HepG2 (cell line): ENCODE measurements at regions not wholly inside any gene's neighbourhood (a gene's known extent, or its start where the extent isn't known, plus 50 kb on each side); places are given as distances from the start of the nearest gene placed in this dataset.

Experiments
- ATAC-seq: fragments of 200-7000 bp; cut with Tn5 transposase; 3 replicates; pipeline ENCODE4 v1.9.1; 2020; ENCODE audit warnings: mild to moderate bottlenecking, moderate library complexity
- BruUV-seq: library from RNA; stranded (reverse); fragments of 400-500 nt; replicated peaks from 2 replicates; lab custom pipeline; 2021; lab: Mats Ljungman, UMichigan
- CTCF ChIA-PET: fragments of 300-600 bp; formaldehyde crosslinking; extraction: SDS; loops from one replicate; lab custom pipeline; 2021; ENCODE audit warnings: low total read pairs, inconsistent platforms, low intra/inter-chr PET ratio; lab: Yijun Ruan, JAX
- POLR2A ChIA-PET: fragments of 350-600 bp; sonication (Branson Sonifier 250); formaldehyde crosslinking; loops from one replicate; lab custom pipeline; 2020; ENCODE audit warnings: antibody characterized with exemption, inconsistent platforms; lab: Yijun Ruan, JAX
- DNase-seq: peaks from one replicate; pipeline ENCODE4 v3.0.0-alpha.2; 2015; ENCODE audit warnings: low spot score
- FAIRE-seq: peaks from 3 replicates; lab custom pipeline; 2011; peaks lifted over from hg19 to GRCh38; lab: Jason Lieb, UNC
- H2AFZ ChIP-seq: one replicate; pipeline ENCODE4 v1.6.1; 2011; ENCODE audit warnings: low read length, inconsistent platforms
- H3K27ac ChIP-seq: fragments of 300-600 bp; 3 replicates; pipeline ENCODE4 v1.8.0; 2011; ENCODE audit warnings: mixed run types, mild to moderate bottlenecking, mixed read lengths, low read length, inconsistent platforms; ENCODE audit not compliant: insufficient read depth; ENCODE audit errors: extremely low read length
- H3K27me3 ChIP-seq, 2 experiments: fragments of 200-600 bp in 1 of 2; 2 replicates in 1 of 2; 3 replicates in 1 of 2; pipeline versions ENCODE4 v1.6.0 to v1.8.0; 2011; ENCODE audit warnings: low read length in 2 of 2, mild to moderate bottlenecking in 2 of 2, moderate library complexity in 2 of 2, inconsistent platforms in 1 of 2; ENCODE audit not compliant: insufficient read depth in 2 of 2, control insufficient read depth in 1 of 2
- H3K36me3 ChIP-seq, 2 experiments: fragments of 200-600 bp in 1 of 2; replicated peaks in 1 of 2; 2 replicates in 1 of 2; 3 replicates in 1 of 2; pipeline versions ENCODE4 v1.5.1 to v1.8.0; 2011; ENCODE audit warnings: low read length in 2 of 2, inconsistent platforms in 1 of 2; ENCODE audit not compliant: insufficient read depth in 2 of 2, control insufficient read depth in 1 of 2
- H3K4me1 ChIP-seq: 2 replicates; pipeline ENCODE4 v1.5.1; 2012; ENCODE audit warnings: low read length, inconsistent platforms; ENCODE audit not compliant: insufficient read depth
- H3K4me2 ChIP-seq: 2 replicates; pipeline ENCODE4 v1.6.0; 2011; ENCODE audit warnings: low read depth, low read length, inconsistent platforms
- H3K4me3 ChIP-seq, 3 experiments: fragments of 200-600 bp in 1 of 3; sonication (generic), shearing (Covaris generic) in 1 of 3; replicated peaks in 1 of 3; 2 replicates each; pipeline ENCODE4 v1.5.1; 2011 to 2016; ENCODE audit warnings: low read length in 3 of 3, inconsistent platforms in 2 of 3, low read depth in 2 of 3, mild to moderate bottlenecking in 2 of 3, control low read depth in 1 of 3, mixed read lengths in 1 of 3; ENCODE audit not compliant: insufficient read depth in 1 of 3
- H3K79me2 ChIP-seq: one replicate; pipeline ENCODE4 v1.6.1; 2011; ENCODE audit warnings: low read length, inconsistent platforms; ENCODE audit not compliant: insufficient read depth
- H3K9ac ChIP-seq: 2 replicates; pipeline ENCODE4 v1.6.0; 2011; ENCODE audit warnings: mild to moderate bottlenecking, low read depth, low read length, inconsistent platforms; ENCODE audit not compliant: insufficient read depth
- H3K9me3 ChIP-seq: 2 replicates; pipeline ENCODE4 v1.5.1; 2012; ENCODE audit warnings: mild to moderate bottlenecking, low read length
- H4K20me1 ChIP-seq: 2 replicates; pipeline ENCODE4 v1.6.0; 2011; ENCODE audit warnings: inconsistent platforms, mild to moderate bottlenecking, low read length, moderate library complexity; ENCODE audit not compliant: insufficient read depth
- ADNP ChIP-seq: sonication (generic); formaldehyde crosslinking; IDR thresholded peaks from 2 replicates; pipeline ENCODE4 v1.4.0; 2020; ENCODE audit warnings: missing genetic modification reagents
- ATF3 ChIP-seq: sonication (generic); formaldehyde crosslinking; IDR thresholded peaks from 2 replicates; pipeline ENCODE4 v1.4.0; 2020; ENCODE audit warnings: missing genetic modification reagents
- CHCHD3 ChIP-seq: sonication (generic); formaldehyde crosslinking; IDR thresholded peaks from 2 replicates; pipeline ENCODE4 v1.8.0; 2022; ENCODE audit warnings: mild to moderate bottlenecking, missing genetic modification reagents, moderate library complexity
- KAT7 ChIP-seq: IDR thresholded peaks from 2 replicates; pipeline ENCODE4 v1.6.1; 2018; ENCODE audit warnings: borderline replicate concordance, missing compliant biosample characterization
- KIAA2018 ChIP-seq: sonication (generic); formaldehyde crosslinking; IDR thresholded peaks from 2 replicates; pipeline ENCODE4 v1.5.0; 2020; ENCODE audit warnings: mild to moderate bottlenecking, missing genetic modification reagents, borderline replicate concordance
- MEIS1 ChIP-seq: sonication (generic); formaldehyde crosslinking; IDR thresholded peaks from 2 replicates; pipeline ENCODE4 v1.9.0; 2021; ENCODE audit warnings: mild to moderate bottlenecking, missing genetic modification reagents, moderate library complexity, borderline replicate concordance
- NCOA1 ChIP-seq: sonication (generic); formaldehyde crosslinking; IDR thresholded peaks from 2 replicates; pipeline ENCODE4 v1.9.0; 2021; ENCODE audit warnings: missing genetic modification reagents
- NFKBIZ ChIP-seq: IDR thresholded peaks from 2 replicates; pipeline ENCODE4 v1.6.1; 2018; ENCODE audit warnings: missing genetic modification reagents, missing compliant biosample characterization
- ZBTB7B ChIP-seq: sonication (generic); formaldehyde crosslinking; IDR thresholded peaks from 2 replicates; pipeline ENCODE4 v1.4.0; 2020; ENCODE audit warnings: missing genetic modification reagents
- ZKSCAN1 ChIP-seq: fragments of 150-350 bp; IDR thresholded peaks from 2 replicates; pipeline ENCODE4 v1.6.1; 2014; ENCODE audit warnings: low read length
- ZSCAN20 ChIP-seq: sonication (generic); formaldehyde crosslinking; IDR thresholded peaks from 2 replicates; pipeline ENCODE4 v1.4.0; 2020; ENCODE audit warnings: missing genetic modification reagents, mild to moderate bottlenecking, borderline replicate concordance
- ZZZ3 ChIP-seq: sonication (generic); formaldehyde crosslinking; IDR thresholded peaks from 2 replicates; pipeline ENCODE4 v1.4.0; 2020; ENCODE audit warnings: missing genetic modification reagents, mild to moderate bottlenecking, borderline replicate concordance
- WGBS: methylation state at CpG from one replicate; pipeline ENCODE4 v1.1.6; 2017; ENCODE audit warnings: low lambda C conversion rate; 5-methylcytosine and 5-hydroxymethylcytosine counted together
- in situ Hi-C: cut with HindIII; loops from 2 replicates; pipeline ENCODE4 v1.10.0; 2017; ENCODE audit warnings: low pct_unique_long_range_greater_than_20kb; ENCODE audit not compliant: extremely low pct_ligation_motif_present
- intact Hi-C: fragments of 100-400 bp; cut with micrococcal nuclease; formaldehyde crosslinking; loops from one replicate; pipeline ENCODE4 v1.10.0; 2022; ENCODE audit not compliant: unreplicated experiment

- Histone ChIP-seq H3K9me3 (peaks cover 24% of the 10 kb centered on the region; the same call in 1 of the 2 replicates), H3K27me3 (no peaks in the 10 kb centered on the region; a peak in 1 of 5 replicates), H3K79me2 (no peaks in the 10 kb centered on the region), H3K4me2 (no peak overlapping the region), H3K9ac (no peak overlapping the region), H3K27ac (no peak overlapping the region), H4K20me1 (no peaks in the 10 kb centered on the region), H3K36me3 (no peaks in the 10 kb centered on the region), H3K4me1 (no peaks in the 10 kb centered on the region), H2AFZ (no peak overlapping the region), H3K4me3 (no peak overlapping the region)
- 16% methylated on average over 3 of the region's 3 CpGs for WGBS
- no peak for ATAC-seq
- TF ChIP-seq NFKBIZ (CRISPR knock-in tag): no peak
- no peak for TF ChIP-seq NCOA1 (CRISPR knock-in tag)
- ChIA-PET CTCF (no interaction called here), POLR2A (no interaction called here)
- in situ Hi-C loops: no loop called here
- no peak for FAIRE-seq
- intact Hi-C loops: no loop called here
- DNase-seq: no peak
- BruUV-seq: no TSS peak
Measured at GRCh38 chr5:63554191-63554590, 408.1 kb downstream of the HTR1A start.

GRCh38 chr5:63553073-63553472 is 409.2 kb downstream of the HTR1A start:
- H3K79me2 ChIP-seq: no peaks in the 10 kb centered on the region
- H3K27me3 ChIP-seq: no peaks in the 10 kb centered on the region; a peak in 1 of 5 replicates
- ATAC-seq (no peak), DNase-seq (no peak), FAIRE-seq (no peak)
- BruUV-seq: no TSS peak
- no peaks in the 10 kb centered on the region for H3K36me3 ChIP-seq
- H2AFZ ChIP-seq: no peak overlapping the region
- no peak overlapping the region for H3K9ac ChIP-seq
- ChIA-PET POLR2A (no interaction called here), CTCF (no interaction called here)
- in situ Hi-C loops (no loop called here), intact Hi-C loops (no loop called here)
- no peaks in the 10 kb centered on the region for H4K20me1 ChIP-seq
- H3K4me2 ChIP-seq: no peak overlapping the region
- no peaks in the 10 kb centered on the region for H3K4me1 ChIP-seq
- no peak overlapping the region for H3K4me3 ChIP-seq
- peaks cover 13% of the 10 kb centered on the region; the same call in 1 of the 2 replicates for H3K9me3 ChIP-seq
- 24% methylated on average over 1 of the region's 1 CpG for WGBS
- no peak overlapping the region for H3K27ac ChIP-seq
- no peak for TF ChIP-seq KAT7 (CRISPR knock-in tag)
- TF ChIP-seq ZZZ3 (CRISPR knock-in tag): no peak
- TF ChIP-seq ZKSCAN1: no peak
- TF ChIP-seq ADNP (CRISPR knock-in tag): no peak
- no peak for TF ChIP-seq KIAA2018 (CRISPR knock-in tag)
- no peak for TF ChIP-seq ZBTB7B
- no peak for TF ChIP-seq MEIS1 (CRISPR knock-in tag)
- TF ChIP-seq CHCHD3: no peak
- TF ChIP-seq ATF3 (CRISPR knock-in tag): no peak
- no peak for TF ChIP-seq ZSCAN20 (CRISPR knock-in tag)
